ENCODE measurements at regions not wholly inside any gene's neighbourhood (a gene's known extent, or its start where the extent isn't known, plus 50 kb on each side); places are given as distances from the start of the nearest gene placed in this dataset.

- DNase-seq = no peak
Measured at GRCh38 chr5:126311766-126312165, 111.4 kb upstream of the GRAMD2B start.

DNA sequence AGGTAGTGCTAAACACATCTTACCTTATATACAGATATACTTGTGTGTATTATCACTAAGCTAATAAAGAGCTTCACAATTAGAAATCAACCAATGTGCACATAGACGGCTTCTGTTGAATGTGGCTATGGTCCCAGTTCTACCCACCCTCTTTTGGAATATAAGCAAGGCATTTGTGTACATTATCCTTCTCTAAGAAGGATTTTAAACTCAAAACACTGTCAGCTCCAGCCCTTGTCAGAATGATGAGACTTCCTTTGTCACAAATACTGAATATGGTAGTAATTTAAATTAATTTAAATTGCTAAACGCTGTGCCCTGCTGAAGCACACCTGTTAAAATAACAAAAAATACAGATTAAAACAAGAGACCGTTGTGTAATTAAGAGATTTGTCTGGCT is 107.9 kb upstream of the GRAMD2B start:
- no peak for DNase-seq

GRCh38 chr5:126332326-126332725 is 90.9 kb upstream of the GRAMD2B start:
- DNase-seq = no peak

GRCh38 chr5:126334760-126335159 is 88.4 kb upstream of the GRAMD2B start:
- no peak for DNase-seq

DNA sequence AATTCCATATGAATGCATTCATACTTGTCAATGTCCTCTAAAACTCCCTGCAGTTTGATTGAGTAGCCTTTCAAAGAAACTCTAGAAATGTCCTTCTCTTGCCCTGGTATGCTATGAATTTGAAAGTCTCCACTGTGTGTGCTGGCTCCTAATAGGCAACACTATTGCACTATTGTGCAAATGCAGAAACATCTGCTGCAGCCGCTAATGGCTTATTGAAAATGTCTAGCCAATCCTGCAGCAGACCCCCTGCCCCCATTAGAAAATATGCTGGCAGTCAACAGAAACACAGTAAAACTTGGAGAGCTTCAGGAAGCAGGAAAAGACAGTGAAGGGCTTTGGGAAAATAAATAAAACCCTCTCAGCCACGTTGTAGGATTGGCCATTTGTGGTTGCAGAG is 87.3 kb upstream of the GRAMD2B start:
- DNase-seq = no peak

DNA sequence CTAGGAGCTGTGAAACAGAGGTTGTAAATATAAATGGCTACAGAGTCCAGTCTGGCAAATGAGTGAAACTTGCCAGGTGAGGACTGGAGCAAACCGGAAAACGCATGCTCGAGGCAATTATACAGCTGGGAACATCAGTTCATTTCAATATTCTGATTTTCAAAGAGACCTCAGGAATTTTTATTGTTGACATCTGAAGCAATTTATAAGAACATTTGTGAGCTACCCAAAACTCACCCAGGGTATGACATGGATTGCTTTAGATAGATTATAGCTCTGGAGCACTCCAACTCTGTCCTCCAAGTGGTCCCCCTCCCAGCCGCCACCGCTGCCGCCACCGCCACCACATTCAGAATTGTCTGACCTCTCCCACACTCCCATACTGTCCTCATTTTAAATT is 84.6 kb upstream of the GRAMD2B start:
- no peak for DNase-seq

GRCh38 chr5:126339215-126339805 is 83.9 kb upstream of the GRAMD2B start:
- DNase-seq = peak; percentile 78

DNA sequence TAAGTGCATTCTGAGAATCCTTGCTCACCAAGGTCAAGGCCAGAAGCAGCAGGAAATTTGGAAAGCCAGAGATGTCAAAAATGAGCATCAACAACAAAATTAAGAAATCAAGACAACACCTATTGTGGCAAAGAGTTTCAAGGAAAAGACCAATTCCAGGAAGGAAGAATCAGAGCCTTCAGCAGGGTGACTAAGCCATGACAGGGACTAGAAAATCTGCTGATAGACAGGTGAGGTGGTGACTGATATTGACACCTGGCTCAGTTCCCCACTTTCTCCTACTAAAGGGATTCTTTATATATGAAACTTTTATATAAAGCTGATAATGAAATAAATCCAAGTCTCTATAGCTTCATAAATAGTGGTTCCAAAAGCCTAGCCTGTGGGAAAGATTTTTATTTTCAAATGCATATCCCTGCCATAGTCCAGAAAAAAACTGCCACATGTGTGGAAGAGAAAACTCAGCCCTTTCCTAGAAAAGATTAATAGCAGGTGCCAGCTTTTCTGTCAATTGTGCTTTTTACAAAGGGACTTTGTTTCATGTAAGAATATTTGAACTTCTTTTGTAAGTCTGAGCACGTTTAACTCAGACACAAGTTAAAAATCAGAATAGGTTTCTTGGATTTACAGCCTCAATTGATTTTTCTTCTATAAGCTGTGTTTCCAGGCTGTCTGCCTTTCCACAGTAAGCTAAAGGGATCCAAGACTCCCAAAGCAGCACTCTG is 81.1 kb upstream of the GRAMD2B start:
- DNase-seq = no peak

DNA sequence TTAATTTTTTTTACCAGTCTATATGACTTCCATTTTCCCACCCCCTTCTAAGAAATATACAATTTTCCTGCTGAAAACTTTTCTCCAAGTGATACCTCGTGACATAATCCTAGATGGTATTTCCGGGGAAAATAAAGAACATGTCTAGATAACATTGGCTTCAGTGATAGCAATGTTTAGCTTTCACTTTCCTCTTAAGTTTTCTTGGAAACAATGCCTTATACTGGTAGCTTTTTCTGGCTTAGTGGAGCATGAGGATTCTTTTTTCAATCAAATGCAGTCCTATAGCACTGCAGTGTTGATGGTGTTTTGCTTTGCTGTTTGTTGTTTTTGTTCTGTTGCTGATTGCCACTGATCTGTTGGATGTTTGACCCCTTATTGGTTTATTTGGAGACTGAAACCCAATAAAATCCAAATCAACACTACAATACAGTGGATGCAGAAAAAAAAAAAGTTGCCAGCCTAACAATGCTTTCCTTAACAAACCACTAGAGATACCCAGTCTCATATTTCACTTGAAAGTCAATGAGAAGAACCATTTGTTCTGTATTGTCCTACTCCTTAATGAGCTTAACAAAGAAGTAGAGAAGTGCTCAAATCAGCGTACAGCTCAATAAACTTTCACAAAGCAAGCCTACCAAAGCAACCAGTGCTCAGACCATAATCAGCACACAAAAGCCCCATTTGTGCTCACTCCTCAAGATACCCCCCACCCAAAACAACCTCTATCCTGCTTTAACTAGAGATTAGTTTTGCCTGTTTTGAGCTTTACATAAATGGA is 74.2 kb upstream of the GRAMD2B start:
- no peak for DNase-seq

- no peak for DNase-seq
Measured at GRCh38 chr5:126351153-126351552, 72.1 kb upstream of the GRAMD2B start.

DNA sequence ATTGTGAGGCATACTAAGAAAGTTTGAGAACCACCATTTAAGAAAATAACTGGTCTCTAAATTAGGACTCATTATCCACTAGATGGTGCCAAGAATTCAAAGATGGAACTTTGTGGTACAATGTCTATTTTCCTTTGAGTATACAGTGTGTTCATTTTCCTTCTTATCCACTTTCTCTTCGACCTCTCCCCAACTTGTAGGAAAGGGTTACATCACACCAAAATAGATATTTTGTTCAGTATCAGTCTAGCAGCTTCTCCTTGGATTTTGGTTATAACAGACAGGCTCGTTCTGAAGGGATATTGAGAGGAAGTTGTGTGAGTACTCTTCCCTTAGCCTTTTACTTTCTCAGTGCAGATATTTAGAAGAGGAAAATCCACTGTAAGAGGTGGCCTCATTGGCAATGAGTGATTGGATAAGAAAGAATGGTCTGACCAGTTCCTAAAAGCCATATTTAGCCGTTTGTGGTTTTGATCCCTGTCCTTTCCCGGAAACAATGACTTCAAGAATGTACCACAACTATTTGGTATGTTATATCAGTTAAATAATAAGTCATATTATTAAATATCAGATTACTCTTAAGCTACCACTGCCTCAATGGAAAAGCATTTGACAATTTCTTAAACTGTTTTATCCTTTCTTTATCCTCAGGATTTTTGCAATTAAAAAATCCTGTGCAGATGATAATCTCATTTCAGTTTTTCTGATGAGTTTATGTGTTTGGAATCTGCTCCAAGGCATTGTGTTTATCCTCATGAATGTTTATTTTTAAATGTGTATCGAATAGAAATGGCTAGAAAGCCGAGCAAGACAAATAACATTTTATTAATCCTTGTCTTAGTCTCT is 69.0 kb upstream of the GRAMD2B start:
- peak; percentile 71 for DNase-seq

DNA sequence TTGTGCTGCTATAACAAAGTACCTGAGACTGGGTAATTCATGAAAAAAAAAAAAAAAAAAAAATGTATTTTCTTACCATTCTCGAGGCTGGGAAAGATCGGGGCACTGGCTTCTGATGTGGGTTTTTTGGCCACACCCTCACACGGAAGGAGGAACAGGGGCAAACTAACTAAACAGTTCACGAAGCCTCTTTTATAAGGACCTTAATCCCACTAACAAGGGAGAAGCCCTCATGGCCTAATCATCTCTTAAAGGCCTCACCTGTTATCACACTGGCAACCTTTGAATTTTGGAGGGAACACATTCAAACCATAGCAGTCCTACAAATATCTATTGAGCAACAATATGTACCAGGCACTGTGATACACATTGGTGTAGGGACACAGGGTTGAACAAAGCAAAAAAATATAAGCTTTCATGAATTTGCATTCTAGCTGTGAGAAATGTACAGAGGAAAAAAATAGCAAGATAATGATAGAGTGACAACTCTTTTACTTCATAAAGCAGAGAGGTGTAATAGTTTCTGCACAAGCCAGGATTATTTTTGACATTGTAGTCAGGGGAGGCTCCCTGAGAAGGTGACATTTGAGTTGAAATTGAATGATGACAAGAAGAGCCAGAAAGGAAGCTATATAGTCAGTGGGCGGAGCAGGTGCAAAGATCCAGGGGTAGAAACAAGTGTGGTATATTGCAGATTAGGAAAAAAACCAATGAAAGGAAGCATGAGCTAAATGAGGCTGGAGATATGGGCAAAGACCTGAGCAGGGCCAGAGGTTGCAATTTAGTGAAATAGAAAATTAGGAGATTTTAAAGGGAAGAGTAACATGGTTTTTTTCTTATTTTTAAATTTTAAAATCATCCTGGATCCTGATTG is 68.1 kb upstream of the GRAMD2B start:
- DNase-seq = no peak

- DNase-seq = no peak
Measured at GRCh38 chr5:126355940-126356339, 67.3 kb upstream of the GRAMD2B start.

DNA sequence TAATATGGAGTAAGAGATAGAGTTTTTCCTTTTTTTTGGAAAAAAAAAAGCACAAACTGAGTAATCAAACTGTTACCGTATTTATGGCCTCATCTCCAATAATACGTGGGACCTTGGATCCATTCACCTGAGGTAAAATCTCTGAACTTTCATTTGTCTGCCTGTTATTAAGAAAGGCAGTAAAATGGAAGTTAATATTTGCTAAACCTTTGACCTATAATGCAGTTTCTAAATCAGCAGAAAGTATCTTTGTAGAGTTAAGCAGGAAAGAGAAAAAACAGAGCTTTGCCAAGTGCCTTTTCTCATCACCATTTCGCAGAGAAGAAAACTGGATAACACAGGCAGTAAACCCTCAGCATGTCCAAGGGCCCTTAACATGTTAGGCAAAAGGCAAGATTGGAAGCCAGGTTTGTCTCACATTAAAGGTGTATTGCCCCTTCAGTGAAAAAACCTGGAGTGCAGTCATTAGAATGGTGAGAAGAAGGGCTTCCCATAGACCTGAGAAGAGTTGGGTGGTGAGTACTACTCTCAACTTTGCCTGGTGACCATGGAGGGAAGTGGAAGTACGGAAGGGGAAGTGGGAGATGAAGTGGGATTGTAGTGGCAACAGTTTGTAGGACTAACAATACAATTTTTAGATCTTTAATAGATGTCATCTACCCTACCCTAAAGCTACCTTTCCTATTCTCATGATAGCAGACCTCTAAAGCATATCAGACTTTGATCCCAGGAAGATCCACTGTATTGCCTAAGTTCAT is 65.4 kb upstream of the GRAMD2B start:
- DNase-seq = no peak

GRCh38 chr5:126358525-126358924 is 64.7 kb upstream of the GRAMD2B start:
- DNase-seq = no peak

DNA sequence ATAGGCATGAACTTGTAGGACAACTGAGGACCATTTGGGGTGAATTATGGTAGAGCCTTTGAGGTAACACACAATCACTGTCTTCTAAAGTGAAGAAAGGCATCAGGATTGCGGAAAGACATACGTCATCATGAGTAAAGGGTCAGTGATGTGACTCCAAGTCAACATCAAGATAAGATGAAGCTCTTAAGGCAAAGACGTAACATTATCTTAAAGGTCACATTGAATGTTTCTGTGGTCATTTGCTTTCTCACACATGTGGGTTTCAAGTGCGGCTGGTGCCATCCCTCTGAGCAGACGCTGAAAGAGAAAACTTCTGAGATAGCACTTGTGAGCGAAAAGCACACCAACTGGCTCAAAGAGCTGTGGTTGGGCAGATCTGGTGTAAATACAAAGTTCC is 63.3 kb upstream of the GRAMD2B start:
- no peak for DNase-seq

DNA sequence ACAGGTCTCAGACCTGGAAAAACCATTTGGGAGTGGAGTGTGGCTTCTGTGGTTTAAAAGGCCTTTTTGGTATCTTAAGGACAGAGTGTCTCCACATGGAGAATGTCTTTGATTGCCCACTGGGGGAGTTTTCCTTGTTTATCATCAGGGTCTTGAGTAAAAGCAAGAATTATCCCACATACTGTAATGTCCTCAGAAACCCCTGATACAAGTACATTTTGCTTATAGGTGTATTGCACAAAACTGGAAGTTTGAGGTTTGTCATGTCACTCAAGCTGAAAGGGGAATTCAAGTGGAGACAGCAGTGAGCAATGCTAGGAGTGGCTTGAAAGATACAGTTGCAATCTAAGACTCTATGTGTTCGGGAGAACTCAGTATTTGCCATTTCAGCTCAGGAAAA is 62.7 kb upstream of the GRAMD2B start:
- no peak for DNase-seq

DNA sequence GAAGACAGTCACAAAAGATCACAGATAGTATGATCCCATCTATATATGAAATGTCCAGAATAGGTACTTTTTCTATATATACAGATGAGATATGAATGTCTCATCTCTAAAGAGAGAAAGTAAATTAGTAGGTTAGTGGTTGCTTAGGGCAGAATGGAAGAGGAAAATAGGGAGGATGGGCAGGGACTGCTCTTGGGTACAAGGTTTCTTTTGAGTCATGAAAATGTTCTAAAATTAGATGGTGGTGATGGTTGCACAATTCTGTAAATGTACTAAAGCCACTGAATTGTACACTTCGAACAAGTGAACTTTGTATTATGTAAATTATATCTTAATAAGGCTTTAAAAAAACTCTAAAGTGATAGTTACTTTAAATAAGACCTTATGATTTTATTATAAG is 59.6 kb upstream of the GRAMD2B start:
- DNase-seq = no peak

DNA sequence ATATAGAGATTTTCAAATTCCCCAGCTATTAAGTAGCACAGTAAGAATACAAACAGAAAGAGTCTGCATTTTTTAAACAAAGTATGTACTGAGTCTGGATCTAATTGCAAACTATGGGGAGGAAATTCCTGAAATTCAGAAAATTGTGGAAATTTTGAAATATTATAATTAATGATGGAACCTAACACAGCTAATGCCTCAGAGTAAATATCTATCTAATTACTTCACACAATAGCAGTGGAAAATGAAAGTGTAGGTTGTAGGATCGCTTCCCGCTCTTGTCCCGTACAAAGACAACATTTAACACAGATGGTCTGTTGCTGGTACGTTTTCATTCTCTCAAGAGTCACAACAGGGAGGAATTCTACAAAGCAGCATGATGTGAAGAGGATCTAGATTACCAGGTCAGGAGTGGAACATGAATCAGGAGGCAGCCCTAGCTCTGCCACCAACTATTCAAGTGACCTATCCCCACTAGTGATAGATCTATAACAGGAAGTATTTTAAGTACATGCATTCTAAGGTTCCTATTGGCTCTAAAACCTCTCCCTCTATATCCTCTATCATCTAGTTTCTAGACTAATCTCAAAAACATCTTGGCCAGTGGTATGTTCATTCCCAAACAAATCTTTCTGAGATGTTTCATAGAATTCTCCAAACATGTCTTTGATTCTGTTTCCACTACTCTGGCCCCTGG is 58.9 kb upstream of the GRAMD2B start:
- no peak for DNase-seq

Data from renal pelvis (tissue), 1 donor.